Brain pericyte (primary cell): ENCODE measurements at regions not wholly inside any gene's neighbourhood (a gene's known extent, or its start where the extent isn't known, plus 50 kb on each side); places are given as distances from the start of the nearest gene placed in this dataset.
"Not testable (repeated sequence)": the region's sequence is repeated elsewhere in the genome, so short reads cannot be mapped to it uniquely, and the experiment has no call there.

Experiments
- DNase-seq: peaks from one replicate; pipeline ENCODE4 v3.0.0-alpha.2; 2012; ENCODE audit warnings: low read depth, low spot score

GRCh38 chr5:106999506-106999905, 671.2 kb downstream of the EFNA5 start:
- DNase-seq, result not testable (repeated sequence)

DNA sequence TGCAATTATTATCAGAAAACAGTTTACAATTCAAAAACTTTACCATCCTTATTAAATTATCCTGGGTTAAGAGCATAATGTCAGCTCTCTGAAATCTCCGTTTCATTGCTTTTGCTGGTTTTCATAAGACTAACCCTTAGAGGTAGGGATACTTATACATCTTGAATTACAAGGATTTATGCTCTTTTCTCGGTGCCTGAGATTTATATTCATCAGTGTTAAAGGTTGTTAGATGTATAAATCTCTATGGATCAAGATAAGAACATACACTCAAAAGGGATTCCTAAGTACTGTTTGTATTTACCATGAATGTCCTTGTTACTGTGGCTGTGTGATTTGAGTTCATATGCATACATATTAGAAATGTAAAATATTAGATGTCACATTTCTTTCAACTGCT, 684.7 kb downstream of the EFNA5 start:
- DNase-seq, result no peak

GRCh38 chr5:106985174-106985573, 685.6 kb downstream of the EFNA5 start:
- no peak for DNase-seq

DNA sequence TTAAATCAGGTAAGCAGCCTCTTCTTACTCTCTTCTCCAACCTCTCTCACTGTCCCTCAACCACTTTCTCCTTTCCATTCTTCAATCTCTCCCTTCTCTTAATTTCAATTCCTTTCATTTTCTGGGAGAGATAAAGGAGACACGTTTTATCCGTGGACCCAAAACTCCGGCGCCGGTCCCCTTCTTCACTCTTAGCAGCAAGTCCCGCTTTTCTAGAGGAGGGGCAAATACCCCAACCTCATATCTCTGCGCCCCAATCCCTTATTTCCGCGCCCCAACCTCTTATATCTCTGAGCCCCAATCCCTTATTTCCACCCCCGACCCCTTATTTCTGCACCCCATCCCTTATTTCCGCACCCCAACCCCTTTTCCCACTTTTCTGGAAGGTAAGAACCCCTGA, 691.6 kb downstream of the EFNA5 start:
- DNase-seq, result not testable (repeated sequence)

- not testable (repeated sequence) for DNase-seq
Measured at GRCh38 chr5:106978582-106979165, 692.1 kb downstream of the EFNA5 start.

- no peak for DNase-seq
Measured at GRCh38 chr5:106976363-106976762, 694.4 kb downstream of the EFNA5 start.

- no peak for DNase-seq
Measured at GRCh38 chr5:106974272-106974671, 696.5 kb downstream of the EFNA5 start.

DNA sequence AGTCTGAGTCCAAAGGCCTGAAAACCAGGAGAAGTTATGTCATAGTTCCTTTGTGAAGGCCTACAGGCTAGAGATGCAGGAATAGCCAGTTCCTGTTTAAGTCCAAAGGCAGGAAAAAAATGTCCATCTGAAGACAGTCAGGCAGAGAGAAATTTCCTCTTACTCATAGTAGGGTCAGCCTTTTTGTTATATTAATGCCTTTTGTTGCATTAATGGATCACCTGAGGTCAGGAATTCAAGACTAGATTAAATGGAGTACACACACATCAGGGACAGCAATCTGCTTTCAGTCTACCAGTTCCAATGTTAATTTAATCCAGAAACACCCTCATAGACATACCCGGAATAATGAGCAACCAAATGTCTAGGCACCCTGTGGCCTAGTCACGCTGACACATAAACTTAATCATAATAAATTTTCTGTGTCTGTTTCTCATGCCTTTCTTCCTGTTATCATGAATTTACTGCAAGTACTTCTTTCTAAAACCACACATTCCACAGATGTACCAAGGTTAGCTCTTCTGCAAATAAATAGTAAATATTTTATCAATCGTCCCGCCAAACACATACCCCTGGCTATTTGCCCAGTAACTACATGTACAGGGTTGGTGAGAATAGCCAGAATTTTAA, 703.9 kb downstream of the EFNA5 start:
- no peak for DNase-seq

GRCh38 chr5:106964132-106964531, 706.6 kb downstream of the EFNA5 start:
- no peak for DNase-seq

DNA sequence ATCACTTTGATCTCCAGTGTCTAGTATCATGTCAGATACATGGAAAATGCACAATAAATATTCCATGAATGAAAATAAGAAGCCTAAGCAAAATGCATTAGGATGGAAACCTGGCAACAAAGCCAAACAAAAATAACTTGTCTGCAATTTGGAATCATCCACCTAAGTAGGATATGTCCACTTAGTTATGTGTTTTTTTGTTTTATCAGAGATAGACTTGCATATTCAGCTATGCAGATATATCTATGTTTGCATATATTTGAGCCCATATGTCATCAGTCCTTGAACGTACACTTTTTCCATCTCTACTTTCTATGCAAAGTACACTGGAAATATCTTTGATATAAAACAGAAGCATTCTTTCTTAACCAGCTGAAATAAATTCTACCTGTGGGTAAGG, 707.1 kb downstream of the EFNA5 start:
- no peak for DNase-seq

DNA sequence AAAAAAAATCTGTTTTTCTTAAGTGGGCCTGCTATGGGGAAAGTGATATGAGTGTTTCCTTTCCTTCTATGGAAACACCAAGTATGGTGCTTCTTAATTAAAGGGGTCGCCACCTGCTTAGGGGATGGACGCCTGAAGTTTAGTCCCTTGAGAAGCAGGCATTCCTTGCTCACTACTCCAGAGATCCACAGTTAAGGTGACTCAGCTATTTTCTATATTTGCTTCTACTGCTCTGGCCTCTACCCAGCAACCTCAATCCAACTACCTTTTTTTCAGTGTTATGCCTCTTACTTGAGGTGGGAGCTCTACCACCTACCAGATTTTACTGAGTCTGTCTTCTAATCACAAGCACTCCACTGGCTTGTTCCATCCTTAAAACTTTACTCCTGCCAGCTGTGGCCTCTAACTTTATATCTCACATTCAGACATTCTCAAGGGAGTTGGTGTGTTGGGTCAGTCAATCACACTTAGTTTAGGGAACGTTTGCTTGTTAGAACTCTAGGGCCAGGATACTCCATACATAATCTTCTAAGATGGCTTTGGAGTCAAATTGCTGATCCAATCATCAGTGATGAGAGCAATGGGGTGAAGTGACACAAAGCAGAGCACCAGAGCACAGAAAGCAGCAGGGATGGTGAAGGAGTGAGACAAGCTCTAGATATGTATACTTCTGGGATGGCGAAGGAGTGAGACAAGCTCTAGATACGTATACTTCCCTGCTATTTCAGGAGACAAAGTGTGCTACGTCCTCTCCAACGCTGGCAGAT, 708.1 kb downstream of the EFNA5 start:
- no peak for DNase-seq

DNA sequence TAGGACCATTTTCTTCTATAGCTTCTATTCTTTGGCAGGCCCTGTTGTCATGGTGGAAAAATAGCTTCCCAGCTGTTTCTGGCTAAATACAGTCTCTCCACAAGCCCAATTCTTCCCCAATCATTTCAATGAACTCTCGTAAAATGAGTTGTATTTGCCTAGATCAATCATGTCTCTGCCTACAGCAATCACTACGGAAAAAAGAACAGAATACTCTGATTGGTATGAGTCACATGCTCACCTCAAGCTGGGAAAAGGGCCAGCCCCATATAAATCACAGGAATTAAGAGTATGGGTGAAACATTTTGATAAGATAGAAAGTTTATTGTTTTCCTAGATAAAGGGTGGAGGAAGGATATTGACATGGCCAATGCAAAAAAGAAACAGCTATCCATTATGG, 711.4 kb downstream of the EFNA5 start:
- no peak for DNase-seq

- no peak for DNase-seq
Measured at GRCh38 chr5:106957336-106957735, 713.4 kb downstream of the EFNA5 start.

DNA sequence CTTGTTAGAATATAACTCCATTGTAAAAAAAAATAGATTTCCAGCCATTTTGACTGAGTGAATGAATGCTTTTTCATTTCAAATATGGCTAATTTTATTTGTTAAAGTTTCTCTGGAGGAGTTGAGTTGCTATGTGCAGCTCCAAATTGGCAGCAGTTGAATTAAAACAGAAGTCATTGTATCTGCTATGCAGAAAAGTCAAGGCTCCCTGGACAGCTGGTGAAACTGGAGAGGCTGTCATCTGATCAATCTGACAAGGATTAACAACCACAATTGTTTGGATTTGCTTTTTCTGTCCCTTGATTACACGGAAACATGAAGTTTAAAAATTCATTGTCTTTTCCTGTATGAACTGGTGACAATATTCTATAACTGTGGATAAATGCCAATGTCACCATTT, 713.9 kb downstream of the EFNA5 start:
- DNase-seq, result no peak

- no peak for DNase-seq
Measured at GRCh38 chr5:106956187-106956586, 714.5 kb downstream of the EFNA5 start.

DNA sequence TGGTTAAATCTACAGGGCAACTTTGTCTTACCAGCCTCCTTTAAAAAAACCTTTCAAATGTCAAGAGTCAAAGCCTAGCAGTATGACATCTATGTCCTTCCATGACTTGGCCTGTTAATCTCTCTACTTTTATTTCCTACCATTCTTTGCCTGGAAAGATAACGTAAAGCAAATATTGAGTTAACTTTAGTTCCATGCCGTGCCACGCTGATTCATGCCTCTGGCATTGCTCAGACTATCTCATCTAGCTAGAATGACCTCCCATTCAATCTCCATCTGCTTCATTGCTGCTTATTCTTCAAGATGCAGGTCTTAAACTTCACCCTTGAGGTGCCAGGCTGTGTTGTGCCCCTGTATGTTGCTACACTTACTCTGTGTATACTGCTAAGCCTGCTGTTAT, 729.8 kb downstream of the EFNA5 start:
- no peak for DNase-seq

- no peak for DNase-seq
Measured at GRCh38 chr5:106940301-106940846, 730.4 kb downstream of the EFNA5 start.

DNA sequence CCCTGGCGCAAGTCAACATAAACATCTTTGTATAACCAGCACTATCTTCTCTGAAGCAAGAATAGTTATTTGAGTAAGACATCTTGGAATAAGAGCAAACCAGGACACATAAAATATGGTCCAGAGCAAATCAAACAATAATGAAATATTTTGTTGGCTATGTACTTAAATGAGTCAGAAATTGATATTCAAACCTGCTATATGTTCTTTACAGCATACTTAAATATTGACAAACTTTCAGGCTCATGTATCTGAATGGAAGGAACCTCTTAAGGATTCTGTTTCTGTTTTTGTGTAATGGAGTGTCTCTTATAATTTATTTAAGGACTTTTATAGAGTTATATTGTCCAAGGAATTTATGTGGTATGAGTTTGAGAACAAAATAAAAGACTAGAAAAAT, 747.3 kb downstream of the EFNA5 start:
- DNase-seq, result no peak

- DNase-seq, result no peak
Measured at GRCh38 chr5:106921567-106921966, 749.2 kb downstream of the EFNA5 start.

DNA sequence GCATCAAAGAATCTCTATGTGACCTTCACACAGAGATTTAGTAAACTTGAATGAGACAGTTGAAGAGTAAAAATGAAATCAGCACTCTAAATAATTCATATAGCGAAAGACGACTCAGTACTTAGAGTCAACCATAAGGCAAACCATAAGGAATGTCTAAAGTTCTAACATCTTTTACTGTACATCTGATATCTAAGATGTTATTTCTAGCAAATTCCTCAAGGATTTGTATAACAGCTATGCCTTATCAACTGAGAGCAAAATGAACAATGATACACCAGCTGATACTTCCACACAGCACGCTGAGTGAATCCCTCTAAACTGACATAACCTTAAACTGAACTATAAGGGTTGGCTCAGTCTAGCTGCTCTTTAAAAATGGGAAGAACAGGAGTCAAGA, 760.3 kb downstream of the EFNA5 start:
- DNase-seq, result no peak

GRCh38 chr5:106909716-106910115, 761.0 kb downstream of the EFNA5 start:
- no peak for DNase-seq

DNA sequence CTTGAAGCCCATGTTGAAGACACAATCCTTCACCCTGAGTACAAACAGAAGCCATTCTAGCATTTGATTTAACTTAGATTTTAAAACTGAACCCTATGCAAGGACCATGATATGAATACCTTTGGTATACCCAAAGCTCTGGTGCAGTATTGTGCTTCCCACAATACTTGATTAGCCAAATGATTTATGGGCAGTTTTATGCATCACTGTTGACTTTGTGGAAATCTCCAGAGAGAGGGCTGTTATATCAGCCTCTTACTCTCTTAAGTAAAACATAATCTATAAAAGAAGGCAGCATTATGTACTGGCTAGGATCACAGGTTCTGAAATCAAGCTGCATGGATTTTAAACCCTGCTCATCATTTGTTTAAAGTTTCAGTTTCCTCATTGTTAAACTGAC, 762.8 kb downstream of the EFNA5 start:
- no peak for DNase-seq

GRCh38 chr5:106906199-106906598, 764.5 kb downstream of the EFNA5 start:
- DNase-seq, result no peak
